H1 (cell line): ENCODE measurements at regions not wholly inside any gene's neighbourhood (a gene's known extent, or its start where the extent isn't known, plus 50 kb on each side); places are given as distances from the start of the nearest gene placed in this dataset.

Experiments used
- CTCF ChIA-PET: fragments of 300-600 bp; sonication (Branson Sonifier 250); formaldehyde crosslinking; loops from one replicate; lab custom pipeline; 2021; ENCODE audit not compliant: partially characterized antibody; lab: Charles Lee
- POLR2A ChIA-PET: fragments of 300-600 bp; sonication (Branson Sonifier 250); formaldehyde crosslinking; loops from one replicate; lab custom pipeline; 2021; ENCODE audit warnings: inconsistent platforms; ENCODE audit not compliant: partially characterized antibody; lab: Charles Lee
- DNase-seq, 2 experiments: peaks; one replicate each; pipeline versions ENCODE4 v3.0.0 to v3.0.0-alpha.2; 2010 to 2022; ENCODE audit warnings: low spot score in 2 of 2, low read depth in 1 of 2, mixed read lengths in 1 of 2
- FAIRE-seq: peaks from 2 replicates; lab custom pipeline; 2011; peaks lifted over from hg19 to GRCh38; lab: Jason Lieb, UNC
- H2AFZ ChIP-seq: 2 replicates; pipeline ENCODE4 v1.8.1; 2012; ENCODE audit warnings: low read length, inconsistent platforms
- H2AK5ac ChIP-seq: 2 replicates; pipeline ENCODE4 v1.6.1; 2013; ENCODE audit warnings: low read depth, low read length
- H2BK120ac ChIP-seq: replicated peaks from 2 replicates; pipeline ENCODE3; 2013; ENCODE audit warnings: low read depth, low read length, inconsistent platforms
- H2BK12ac ChIP-seq: 2 replicates; pipeline ENCODE4 v1.6.1; 2013; ENCODE audit warnings: low read depth, low read length
- H2BK15ac ChIP-seq: 2 replicates; pipeline ENCODE4 v1.6.1; 2013; ENCODE audit warnings: low read length
- H2BK20ac ChIP-seq: 2 replicates; pipeline ENCODE4 v1.6.1; 2013; ENCODE audit warnings: low read length
- H2BK5ac ChIP-seq: 2 replicates; pipeline ENCODE4 v1.6.1; 2013; ENCODE audit warnings: low read depth, low read length
- H3K14ac ChIP-seq: 2 replicates; pipeline ENCODE4 v1.6.1; 2013; ENCODE audit warnings: inconsistent platforms; ENCODE audit not compliant: insufficient read length
- H3K18ac ChIP-seq: 2 replicates; pipeline ENCODE4 v1.6.1; 2013; ENCODE audit warnings: low read length; ENCODE audit errors: extremely low read depth
- H3K23ac ChIP-seq: 2 replicates; pipeline ENCODE4 v1.6.1; 2013; ENCODE audit warnings: inconsistent platforms; ENCODE audit not compliant: insufficient read length
- H3K23me2 ChIP-seq: 2 replicates; pipeline ENCODE4 v1.6.1; 2013; ENCODE audit warnings: low read depth, low read length
- H3K27ac ChIP-seq: 2 replicates; pipeline ENCODE4 v1.6.1; 2011; ENCODE audit warnings: low read depth, low read length, inconsistent platforms
- H3K27me3 ChIP-seq, 4 experiments: replicated peaks in 1 of 4; 1 replicate in 1 of 4; 2 replicates in 3 of 4; pipeline versions ENCODE4 v1.6.1 to v1.8.1; 2011 to 2013; ENCODE audit warnings: low read length in 3 of 4, mild to moderate bottlenecking in 3 of 4, inconsistent platforms in 2 of 4, mixed read lengths in 2 of 4, moderate library complexity in 1 of 4; ENCODE audit not compliant: control insufficient read depth in 3 of 4, insufficient read depth in 3 of 4; ENCODE audit errors: extremely low read depth in 1 of 4
- H3K36me3 ChIP-seq, 4 experiments: 2 replicates each; pipeline versions ENCODE4 v1.6.1 to v1.8.1; 2011 to 2013; ENCODE audit warnings: mild to moderate bottlenecking in 4 of 4, low read length in 3 of 4, moderate library complexity in 2 of 4, control low read depth in 1 of 4, inconsistent platforms in 1 of 4; ENCODE audit not compliant: insufficient read depth in 4 of 4, control insufficient read depth in 2 of 4
- H3K4ac ChIP-seq: replicated peaks from 2 replicates; pipeline ENCODE3; 2013; ENCODE audit warnings: low read length, low read depth, mixed read lengths, inconsistent platforms; ENCODE audit not compliant: insufficient read length
- H3K4me1 ChIP-seq, 4 experiments: replicated peaks in 1 of 4; 1 replicate in 1 of 4; 2 replicates in 3 of 4; pipeline versions ENCODE4 v1.6.1 to v1.8.1; 2011 to 2013; ENCODE audit warnings: low read length in 3 of 4, inconsistent platforms in 2 of 4, mixed read lengths in 1 of 4; ENCODE audit not compliant: insufficient read depth in 4 of 4, control insufficient read depth in 3 of 4
- H3K4me2 ChIP-seq, 2 experiments: 2 replicates each; pipeline versions ENCODE4 v1.6.1 to v1.8.1; 2011 to 2013; ENCODE audit warnings: low read depth in 2 of 2, low read length in 2 of 2, control low read depth in 1 of 2, inconsistent platforms in 1 of 2, mild to moderate bottlenecking in 1 of 2; ENCODE audit not compliant: insufficient read depth in 1 of 2
- H3K4me3 ChIP-seq, 4 experiments: fragments of 200-600, 300-600 bp in 1 of 4; sonication (generic), shearing (Covaris generic), sonication (Bioruptor Twin) in 1 of 4; 2 replicates each; pipeline versions ENCODE4 v1.5.1 to v1.8.1; 2011 to 2016; ENCODE audit warnings: low read length in 4 of 4, low read depth in 3 of 4, control low read depth in 2 of 4, inconsistent platforms in 2 of 4, mild to moderate bottlenecking in 2 of 4, mixed read lengths in 1 of 4, moderate library complexity in 1 of 4; ENCODE audit not compliant: insufficient read depth in 2 of 4; ENCODE audit errors: extremely low read depth in 1 of 4
- H3K56ac ChIP-seq: replicated peaks from 2 replicates; pipeline ENCODE3; 2013; ENCODE audit warnings: low read depth, mild to moderate bottlenecking, mixed read lengths, low read length, inconsistent platforms; ENCODE audit not compliant: insufficient read length
- H3K79me1 ChIP-seq: 2 replicates; pipeline ENCODE4 v1.6.1; 2013; ENCODE audit warnings: low read depth, low read length, control low read depth
- H3K79me2 ChIP-seq, 2 experiments: 2 replicates each; pipeline versions ENCODE4 v1.6.1 to v1.8.1; 2012 to 2013; ENCODE audit warnings: low read length in 2 of 2, mild to moderate bottlenecking in 2 of 2, inconsistent platforms in 1 of 2; ENCODE audit not compliant: insufficient read depth in 2 of 2, control insufficient read depth in 1 of 2
- H3K9ac ChIP-seq, 4 experiments: replicated peaks in 1 of 4; 1 replicate in 1 of 4; 2 replicates in 3 of 4; pipeline versions ENCODE4 v1.6.1 to v1.8.1; 2011 to 2013; ENCODE audit warnings: low read depth in 3 of 4, low read length in 3 of 4, control low read depth in 2 of 4, mild to moderate bottlenecking in 2 of 4, moderate library complexity in 2 of 4, inconsistent platforms in 1 of 4; ENCODE audit errors: extremely low read depth in 1 of 4
- H3K9me3 ChIP-seq, 2 experiments: 2 replicates each; pipeline versions ENCODE4 v1.6.1 to v1.8.1; 2012 to 2013; ENCODE audit warnings: mild to moderate bottlenecking in 2 of 2, moderate library complexity in 2 of 2, control low read depth in 1 of 2, inconsistent platforms in 1 of 2, low read depth in 1 of 2, low read length in 1 of 2, mixed read lengths in 1 of 2; ENCODE audit not compliant: insufficient read depth in 2 of 2
- H4K20me1 ChIP-seq, 2 experiments: replicated peaks in 1 of 2; 2 replicates each; pipeline versions ENCODE3 to v1.8.1; 2011 to 2013; ENCODE audit warnings: inconsistent platforms in 2 of 2, low read length in 2 of 2, mild to moderate bottlenecking in 1 of 2; ENCODE audit not compliant: insufficient read depth in 2 of 2, control insufficient read depth in 1 of 2
- H4K5ac ChIP-seq: 2 replicates; pipeline ENCODE4 v1.6.1; 2013; ENCODE audit warnings: low read length, low read depth, mixed read lengths, inconsistent platforms; ENCODE audit not compliant: insufficient read length
- H4K8ac ChIP-seq: 2 replicates; pipeline ENCODE4 v1.8.0; 2013; ENCODE audit warnings: mild to moderate bottlenecking, moderate library complexity, low read length, inconsistent platforms; ENCODE audit not compliant: insufficient read depth; ENCODE audit errors: extremely low read depth
- H4K91ac ChIP-seq: replicated peaks from 2 replicates; pipeline ENCODE3; 2013; ENCODE audit warnings: low read length, mixed read lengths, inconsistent platforms; ENCODE audit not compliant: insufficient read length
- ASH2L ChIP-seq: fragments of 200-600, 300-600 bp; sonication (generic); IDR thresholded peaks from one replicate; pipeline ENCODE4 v1.7.1; 2017; ENCODE audit warnings: low read length
- BACH1 ChIP-seq: IDR thresholded peaks from 2 replicates; pipeline ENCODE4 v1.6.1; 2012; ENCODE audit warnings: low read length, improper control_type of control experiment
- CBX5 ChIP-seq: fragments of 300-800, 300-1000 bp; sonication (generic); IDR thresholded peaks from 2 replicates; pipeline ENCODE4 v1.7.1; 2016; ENCODE audit warnings: antibody characterized with exemption, low read length, low read depth
- CHD1 ChIP-seq: IDR thresholded peaks from 2 replicates; pipeline ENCODE4 v1.6.1; 2012; ENCODE audit warnings: low read depth, low read length, improper control_type of control experiment
- CREB1 ChIP-seq: IDR thresholded peaks from 2 replicates; pipeline ENCODE4 v1.6.1; 2012; ENCODE audit warnings: inconsistent platforms
- CTBP2 ChIP-seq: IDR thresholded peaks from 2 replicates; pipeline ENCODE4 v1.7.0; 2011; ENCODE audit warnings: borderline replicate concordance, mild to moderate bottlenecking, moderate library complexity, mixed read lengths, low read length; ENCODE audit not compliant: insufficient read depth, insufficient read length
- E2F6 ChIP-seq: IDR thresholded peaks from 2 replicates; pipeline ENCODE4 v1.6.1; 2012; ENCODE audit warnings: inconsistent platforms
- GABPA ChIP-seq: IDR thresholded peaks from 2 replicates; pipeline ENCODE4 v1.6.1; 2011; ENCODE audit warnings: mild to moderate bottlenecking, low read length, moderate library complexity, borderline replicate concordance; ENCODE audit not compliant: insufficient read depth
- JUND ChIP-seq: IDR thresholded peaks from 2 replicates; pipeline ENCODE4 v1.6.1; 2011; ENCODE audit warnings: mild to moderate bottlenecking, improper control_type of control experiment, low read length
- KDM4A ChIP-seq: IDR thresholded peaks from one replicate; pipeline ENCODE4 v1.7.1; 2012; ENCODE audit warnings: low read depth, mild to moderate bottlenecking, moderate library complexity, low read length, inconsistent platforms; ENCODE audit not compliant: severe bottlenecking
- MAX ChIP-seq: IDR thresholded peaks from 2 replicates; pipeline ENCODE4 v1.6.1; 2012; ENCODE audit warnings: inconsistent platforms
- RAD21 ChIP-seq, 2 experiments: IDR thresholded peaks in 1 of 2; conservative IDR thresholded peaks in 1 of 2; 2 replicates each; pipeline ENCODE4 v1.6.1; 2011; ENCODE audit warnings: low read depth in 2 of 2, low read length in 2 of 2, improper control_type of control experiment in 1 of 2, inconsistent platforms in 1 of 2, mild to moderate bottlenecking in 1 of 2, moderate library complexity in 1 of 2
- SP2 ChIP-seq: IDR thresholded peaks from 2 replicates; pipeline ENCODE4 v1.6.1; 2012; ENCODE audit warnings: mild to moderate bottlenecking, low read length, inconsistent platforms
- TAF7 ChIP-seq: optimal IDR thresholded peaks from 2 replicates; pipeline ENCODE3; 2011; ENCODE audit warnings: low read depth, mild to moderate bottlenecking, inconsistent platforms, low read length, moderate library complexity, borderline replicate concordance
- WGBS, 2 experiments: shearing (Covaris generic) in 1 of 2; methylation state at CpG; one replicate each; pipeline versions ENCODE4 v1.1.6 to v1.1.7; 2013 to 2015; ENCODE audit warnings: low lambda C conversion rate in 2 of 2, mixed read lengths in 2 of 2, inconsistent platforms in 1 of 2, low coverage in 1 of 2, missing lambda C conversion rate in 1 of 2; ENCODE audit not compliant: insufficient replicate concordance in 2 of 2, insufficient coverage in 1 of 2, insufficient read length in 1 of 2; ENCODE audit errors: extremely low coverage in 1 of 2, missing lambda C conversion rate in 1 of 2; 5-methylcytosine and 5-hydroxymethylcytosine counted together

- POLR2A ChIA-PET, result no interaction called here
These were observed 92.0 kb upstream of the DKK2 start for GRCh38 chr4:107128116-107128515.

More at GRCh38 chr4:107128116-107128515, 92.0 kb upstream of the DKK2 start:
- Histone ChIP-seq H3K18ac (no peak overlapping the region), H2AK5ac (no peak overlapping the region), H3K79me1 (no peaks in the 10 kb centered on the region), H3K4me3 (no peak overlapping the region), H2BK15ac (no peak overlapping the region), H3K9me3 (no peaks in the 10 kb centered on the region), H3K27ac (no peak overlapping the region), H4K8ac (no peak overlapping the region), H3K23me2 (no peaks in the 10 kb centered on the region), H2BK12ac (no peak overlapping the region), H4K20me1 (no peaks in the 10 kb centered on the region), H3K56ac (no peak overlapping the region), H4K91ac (no peak overlapping the region), H2AFZ (no peak overlapping the region), H3K36me3 (no peaks in the 10 kb centered on the region), H3K27me3 (no peaks in the 10 kb centered on the region), H3K4ac (no peak overlapping the region), H3K23ac (no peak overlapping the region), H3K9ac (no peak overlapping the region), H2BK120ac (no peak overlapping the region), H4K5ac (no peak overlapping the region), H2BK5ac (no peak overlapping the region), H3K4me1 (peaks cover 0 to 2% (median 0%) of the 10 kb centered on the region in 4 experiments; a peak in 1 of 7 replicates), H3K4me2 (no peak overlapping the region), H3K14ac (no peak overlapping the region), H3K79me2 (no peaks in the 10 kb centered on the region), H2BK20ac (no peak overlapping the region)
- 78% methylated on average over 2 of the region's 2 CpGs; no CpG with 5 or more reads in 1 of the 2 experiments for WGBS, 2 experiments
- DNase-seq (no peak), FAIRE-seq (no peak)
- CTCF ChIA-PET, result interaction anchor here (0.8 to 1.0 kb wide), 2 partner anchors 9 to 74 kb away, joined by 3 read pairs; no protein-coding TSS in a partner anchor
- no peak for TF ChIP-seq BACH1
- no peak for TF ChIP-seq MAX
- TF ChIP-seq SP2, result no peak
- TF ChIP-seq CHD1, result no peak
- no peak for TF ChIP-seq JUND
- TF ChIP-seq GABPA, result no peak
- no peak for TF ChIP-seq KDM4A
- no peak for TF ChIP-seq ASH2L
- TF ChIP-seq E2F6, result no peak
- TF ChIP-seq CREB1, result no peak
- no peak for TF ChIP-seq RAD21 (IDR thresholded peaks at IDR 0.05 in 1 of 2, conservative IDR thresholded peaks at IDR 0.05 in 1 of 2; ENCODE audit: low read depth in 2 of 2, low read length in 2 of 2)
- no peak for TF ChIP-seq CBX5
- TF ChIP-seq TAF7, result no peak
- no peak for TF ChIP-seq CTBP2
